GM18519 (cell line): ENCODE measurements at regions not wholly inside any gene's neighbourhood (a gene's known extent, or its start where the extent isn't known, plus 50 kb on each side); places are given as distances from the start of the nearest gene placed in this dataset.
A peak's percentile ranks its signal among the peaks of the same experiment; 100 is the strongest.

Experiments used
- ATAC-seq: cut with Tn5 transposase; IDR thresholded peaks from one replicate; pipeline ENCODE4 v1.9.1; 2021; ENCODE audit warnings: mild to moderate bottlenecking, moderate library complexity; ENCODE audit not compliant: unreplicated experiment, low FRiP score

- no peak for ATAC-seq
These were observed 354.2 kb upstream of the TBL1XR1 start for GRCh38 chr3:177551431-177551836.

GRCh38 chr3:177552051-177552450 is 354.8 kb upstream of the TBL1XR1 start:
- no peak for ATAC-seq

- ATAC-seq, result no peak
These were observed 355.7 kb upstream of the TBL1XR1 start for GRCh38 chr3:177553012-177553411.

- no peak for ATAC-seq
These were observed 356.3 kb upstream of the TBL1XR1 start for GRCh38 chr3:177553579-177553978.

- no peak for ATAC-seq
These were observed 357.8 kb upstream of the TBL1XR1 start for GRCh38 chr3:177554895-177555759.

GRCh38 chr3:177557548-177557947 is 360.3 kb upstream of the TBL1XR1 start:
- no peak for ATAC-seq

- no peak for ATAC-seq
These were observed 364.1 kb upstream of the TBL1XR1 start for GRCh38 chr3:177561365-177561764.

GRCh38 chr3:177561769-177562392 is 364.6 kb upstream of the TBL1XR1 start:
- no peak for ATAC-seq

GRCh38 chr3:177563243-177563780 is 366.0 kb upstream of the TBL1XR1 start:
- ATAC-seq, result no peak

- no peak for ATAC-seq
These were observed 366.5 kb upstream of the TBL1XR1 start for GRCh38 chr3:177563792-177564191.

GRCh38 chr3:177565981-177566380 is 368.7 kb upstream of the TBL1XR1 start:
- ATAC-seq, result no peak

- no peak for ATAC-seq
These were observed 370.6 kb upstream of the TBL1XR1 start for GRCh38 chr3:177567833-177568232.

- no peak for ATAC-seq
These were observed 371.9 kb upstream of the TBL1XR1 start for GRCh38 chr3:177569193-177569592.

- no peak for ATAC-seq
These were observed 372.8 kb upstream of the TBL1XR1 start for GRCh38 chr3:177569875-177570657.

GRCh38 chr3:177571271-177571943 is 374.1 kb upstream of the TBL1XR1 start:
- no peak for ATAC-seq

GRCh38 chr3:177571944-177572315 is 374.6 kb upstream of the TBL1XR1 start:
- ATAC-seq, result no peak

GRCh38 chr3:177574222-177574856 is 377.1 kb upstream of the TBL1XR1 start:
- no peak for ATAC-seq

- ATAC-seq, result no peak
These were observed 379.5 kb upstream of the TBL1XR1 start for GRCh38 chr3:177576746-177577145.

GRCh38 chr3:177578488-177578887 is 381.2 kb upstream of the TBL1XR1 start:
- peak; percentile 75 for ATAC-seq

- ATAC-seq, result no peak
These were observed 382.1 kb upstream of the TBL1XR1 start for GRCh38 chr3:177579419-177579818.
